GM12891 (cell line): ENCODE measurements at regions not wholly inside any gene's neighbourhood (a gene's known extent, or its start where the extent isn't known, plus 50 kb on each side); places are given as distances from the start of the nearest gene placed in this dataset.

Experiments used
- PAX5 ChIP-seq: IDR thresholded peaks from 2 replicates; pipeline ENCODE4 v1.6.1; 2011; ENCODE audit warnings: low read length, moderate library complexity, mild to moderate bottlenecking; ENCODE audit not compliant: insufficient read depth, severe bottlenecking
- POLR2A ChIP-seq: IDR thresholded peaks from 2 replicates; pipeline ENCODE4 v1.6.1; 2011; ENCODE audit warnings: low read depth, low read length, control low read depth
- POLR2AphosphoS5 ChIP-seq: IDR thresholded peaks from 2 replicates; pipeline ENCODE4 v1.6.1; 2011; ENCODE audit warnings: low read depth, low read length, control low read depth
- POU2F2 ChIP-seq: IDR thresholded peaks from 2 replicates; pipeline ENCODE4 v1.6.1; 2011; ENCODE audit warnings: low read depth, mild to moderate bottlenecking, control low read depth, low read length, moderate library complexity
- SPI1 ChIP-seq: IDR thresholded peaks from 2 replicates; pipeline ENCODE4 v1.6.1; 2011; ENCODE audit warnings: low read depth, low read length, control low read depth
- TAF1 ChIP-seq: IDR thresholded peaks from 2 replicates; pipeline ENCODE4 v1.6.1; 2011; ENCODE audit warnings: low read depth, low read length, control low read depth

- TF ChIP-seq POLR2A (no peak), POLR2AphosphoS5 (no peak), SPI1 (no peak), TAF1 (no peak), POU2F2 (no peak), PAX5 (no peak)
Measured at GRCh38 chr4:154977228-154977627, 196.2 kb downstream of the RBM46 start.
